BLaER1 treated with 17β-estradiol and CSF1 and Interleukin-3, amounts not matched to agents 10 nM and 100 nM (cell line): ENCODE measurements at regions not wholly inside any gene's neighbourhood (a gene's known extent, or its start where the extent isn't known, plus 50 kb on each side); places are given as distances from the start of the nearest gene placed in this dataset.

Experiments
- H3K27ac ChIP-seq, 11 experiments: shearing (Covaris generic); formaldehyde crosslinking; 2 replicates each; pipeline ENCODE4 v1.8.1; 2022
- H3K27me3 ChIP-seq, 11 experiments: shearing (Covaris generic); formaldehyde crosslinking; 2 replicates each; pipeline ENCODE4 v1.8.1; 2022
- H3K36me3 ChIP-seq, 11 experiments: shearing (Covaris generic); formaldehyde crosslinking; 2 replicates each; pipeline ENCODE4 v1.8.1; 2022
- H3K4me1 ChIP-seq, 10 experiments: shearing (Covaris generic); formaldehyde crosslinking; 2 replicates each; pipeline ENCODE4 v1.8.1; 2022
- H3K4me2 ChIP-seq, 11 experiments: shearing (Covaris generic); formaldehyde crosslinking; 2 replicates each; pipeline ENCODE4 v1.8.1; 2022
- H3K4me3 ChIP-seq, 10 experiments: shearing (Covaris generic); formaldehyde crosslinking; 2 replicates each; pipeline ENCODE4 v1.8.1; 2022
- H3K9ac ChIP-seq, 11 experiments: shearing (Covaris generic); formaldehyde crosslinking; 2 replicates each; pipeline ENCODE4 v1.8.1; 2022
- H3K9me3 ChIP-seq, 11 experiments: shearing (Covaris generic); formaldehyde crosslinking; replicated peaks in 1 of 11; 2 replicates each; pipeline ENCODE4 v1.8.1; 2022
- H4K20me1 ChIP-seq, 11 experiments: shearing (Covaris generic); formaldehyde crosslinking; 2 replicates each; pipeline ENCODE4 v1.8.1; 2022
- Cebpa-rat ChIP-seq, 11 experiments: shearing (Covaris generic); IDR thresholded peaks; 2 replicates each; pipeline ENCODE4 v1.8.1; 2022

GRCh38 chr1:195336812-195337211 lies 1271.4 kb downstream of the KCNT2 start:
- Histone ChIP-seq H3K36me3 (no peaks in the 10 kb centered on the region), H3K9me3 (no peaks in the 10 kb centered on the region), H3K27ac (no peak overlapping the region), H3K27me3 (no peaks in the 10 kb centered on the region), H3K4me2 (no peak overlapping the region), H3K4me3 (no peak overlapping the region), H4K20me1 (no peaks in the 10 kb centered on the region), H3K4me1 (no peaks in the 10 kb centered on the region), H3K9ac (no peak overlapping the region)
- no peak for TF ChIP-seq Cebpa-rat (IDR thresholded peaks at IDR 0.05)

GRCh38 chr1:195335541-195335940 lies 1272.7 kb downstream of the KCNT2 start:
- no peak for TF ChIP-seq Cebpa-rat (IDR thresholded peaks at IDR 0.05)
- no peak overlapping the region for H3K27ac ChIP-seq
- H3K27me3 ChIP-seq: no peaks in the 10 kb centered on the region
- H3K36me3 ChIP-seq: no peaks in the 10 kb centered on the region
- no peaks in the 10 kb centered on the region for H3K9me3 ChIP-seq
- H4K20me1 ChIP-seq: no peaks in the 10 kb centered on the region
- H3K9ac ChIP-seq: no peak overlapping the region
- H3K4me2 ChIP-seq: no peak overlapping the region
- H3K4me3 ChIP-seq: no peak overlapping the region
- H3K4me1 ChIP-seq: no peaks in the 10 kb centered on the region

GRCh38 chr1:195332102-195332501 lies 1276.1 kb downstream of the KCNT2 start:
- H3K9me3 ChIP-seq: no peaks in the 10 kb centered on the region
- no peak for TF ChIP-seq Cebpa-rat (IDR thresholded peaks at IDR 0.05)
- H3K27ac ChIP-seq: no peak overlapping the region
- H3K27me3 ChIP-seq: no peaks in the 10 kb centered on the region
- no peaks in the 10 kb centered on the region for H4K20me1 ChIP-seq
- H3K4me2 ChIP-seq: no peak overlapping the region
- no peak overlapping the region for H3K9ac ChIP-seq
- H3K36me3 ChIP-seq: no peaks in the 10 kb centered on the region
- peaks cover 0 to 12% (median 0%) of the 10 kb centered on the region in 10 experiments; a peak in 3 of 20 replicates for H3K4me1 ChIP-seq
- H3K4me3 ChIP-seq: no peak overlapping the region

GRCh38 chr1:195328681-195329080 lies 1279.6 kb downstream of the KCNT2 start:
- Histone ChIP-seq H3K4me3 (no peak overlapping the region), H3K9me3 (no peaks in the 10 kb centered on the region), H3K36me3 (no peaks in the 10 kb centered on the region), H3K27ac (no peak overlapping the region), H4K20me1 (no peaks in the 10 kb centered on the region), H3K4me2 (no peak overlapping the region), H3K9ac (no peak overlapping the region), H3K4me1 (peaks cover 0 to 12% (median 0%) of the 10 kb centered on the region in 10 experiments; a peak in 3 of 20 replicates), H3K27me3 (no peaks in the 10 kb centered on the region)
- TF ChIP-seq Cebpa-rat (IDR thresholded peaks at IDR 0.05): no peak

DNA sequence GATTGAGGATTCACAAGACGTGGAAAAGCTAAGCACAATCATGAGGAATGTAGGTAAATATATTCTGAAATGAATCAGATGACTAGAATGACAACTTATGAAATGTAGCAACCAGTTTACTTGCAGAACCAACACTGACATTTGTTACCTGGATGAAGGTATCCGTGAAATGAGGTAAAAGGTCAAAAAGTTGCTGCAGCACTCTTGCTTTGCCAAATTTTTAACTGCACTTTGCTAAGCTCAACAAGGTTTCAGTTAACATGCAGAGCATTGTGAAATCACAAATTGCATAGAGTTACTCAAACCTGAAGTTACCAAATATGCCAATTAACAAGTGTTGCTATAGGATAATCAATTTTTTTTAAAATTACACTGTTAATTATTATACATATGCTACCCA lies 1280.1 kb downstream of the KCNT2 start:
- Histone ChIP-seq H3K4me2 (peak overlapping the region in 2 of 11 experiments; percentile 17 to 19; a peak in 1 of 22 replicates), H3K4me1 (peaks cover 0 to 12% (median 0%) of the 10 kb centered on the region in 10 experiments; a peak in 3 of 20 replicates), H3K9ac (no peak overlapping the region)

GRCh38 chr1:195327361-195327760 lies 1280.9 kb downstream of the KCNT2 start:
- no peaks in the 10 kb centered on the region for H4K20me1 ChIP-seq
- H3K27ac ChIP-seq: no peak overlapping the region
- H3K9me3 ChIP-seq: no peaks in the 10 kb centered on the region
- peaks cover 0 to 12% (median 0%) of the 10 kb centered on the region in 10 experiments; a peak in 3 of 20 replicates for H3K4me1 ChIP-seq
- H3K4me2 ChIP-seq: no peak overlapping the region
- H3K9ac ChIP-seq: no peak overlapping the region
- TF ChIP-seq Cebpa-rat (IDR thresholded peaks at IDR 0.05): no peak
- H3K4me3 ChIP-seq: no peak overlapping the region
- no peaks in the 10 kb centered on the region for H3K36me3 ChIP-seq
- H3K27me3 ChIP-seq: no peaks in the 10 kb centered on the region

More for the DNA sequence above, 1280.1 kb downstream of the KCNT2 start:
- Histone ChIP-seq H3K36me3 (no peaks in the 10 kb centered on the region), H3K9me3 (no peaks in the 10 kb centered on the region), H4K20me1 (no peaks in the 10 kb centered on the region), H3K27ac (no peak overlapping the region), H3K4me3 (no peak overlapping the region), H3K27me3 (no peaks in the 10 kb centered on the region)
- TF ChIP-seq Cebpa-rat (IDR thresholded peaks at IDR 0.05): no peak

GRCh38 chr1:195326325-195326724 lies 1281.9 kb downstream of the KCNT2 start:
- Histone ChIP-seq H4K20me1 (no peaks in the 10 kb centered on the region), H3K36me3 (no peaks in the 10 kb centered on the region), H3K9ac (no peak overlapping the region), H3K9me3 (no peaks in the 10 kb centered on the region), H3K4me2 (no peak overlapping the region), H3K4me1 (peaks cover 0 to 12% (median 0%) of the 10 kb centered on the region in 10 experiments; a peak in 3 of 20 replicates), H3K4me3 (no peak overlapping the region), H3K27ac (no peak overlapping the region), H3K27me3 (no peaks in the 10 kb centered on the region)
- no peak for TF ChIP-seq Cebpa-rat (IDR thresholded peaks at IDR 0.05)

- Histone ChIP-seq H3K27ac (no peak overlapping the region), H3K4me2 (no peak overlapping the region), H3K4me3 (no peak overlapping the region), H3K9ac (no peak overlapping the region), H3K4me1 (peaks cover 0 to 12% (median 0%) of the 10 kb centered on the region in 10 experiments; a peak in 3 of 20 replicates), H3K9me3 (no peaks in the 10 kb centered on the region), H3K36me3 (no peaks in the 10 kb centered on the region), H3K27me3 (no peaks in the 10 kb centered on the region), H4K20me1 (no peaks in the 10 kb centered on the region)
- no peak for TF ChIP-seq Cebpa-rat (IDR thresholded peaks at IDR 0.05)
These were observed 1283.1 kb downstream of the KCNT2 start for GRCh38 chr1:195325181-195325580.

DNA sequence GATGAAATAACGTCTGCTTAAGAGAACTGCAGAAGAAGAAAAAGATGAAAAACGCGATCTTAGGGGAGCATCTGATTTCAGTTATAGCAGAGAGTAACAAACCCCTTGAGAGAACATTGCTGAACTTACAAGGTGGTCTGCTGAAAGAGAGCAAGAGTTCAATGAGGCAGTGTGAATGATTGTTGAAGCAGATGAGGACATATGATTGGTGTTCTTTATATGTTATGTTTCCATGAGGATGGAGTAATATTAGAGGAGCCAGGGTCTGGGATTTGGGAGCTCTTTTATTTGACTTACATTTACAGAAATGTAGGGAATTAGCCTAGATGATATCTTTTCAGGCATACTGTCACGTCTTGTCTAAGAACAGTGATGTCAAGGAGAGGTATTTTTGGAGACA lies 1302.0 kb downstream of the KCNT2 start:
- no peak overlapping the region for H3K9ac ChIP-seq
- H3K27me3 ChIP-seq: no peaks in the 10 kb centered on the region
- no peaks in the 10 kb centered on the region for H4K20me1 ChIP-seq
- TF ChIP-seq Cebpa-rat (IDR thresholded peaks at IDR 0.05): no peak
- H3K27ac ChIP-seq: no peak overlapping the region
- no peaks in the 10 kb centered on the region for H3K36me3 ChIP-seq
- no peaks in the 10 kb centered on the region for H3K9me3 ChIP-seq
- H3K4me3 ChIP-seq: no peak overlapping the region
- H3K4me1 ChIP-seq: no peaks in the 10 kb centered on the region
- H3K4me2 ChIP-seq: no peak overlapping the region

- H3K4me2 ChIP-seq: no peak overlapping the region
- no peaks in the 10 kb centered on the region for H3K27me3 ChIP-seq
- H4K20me1 ChIP-seq: no peaks in the 10 kb centered on the region
- TF ChIP-seq Cebpa-rat (IDR thresholded peaks at IDR 0.05): no peak
- H3K9me3 ChIP-seq: no peaks in the 10 kb centered on the region
- no peaks in the 10 kb centered on the region for H3K36me3 ChIP-seq
- H3K4me1 ChIP-seq: no peaks in the 10 kb centered on the region
- no peak overlapping the region for H3K4me3 ChIP-seq
- no peak overlapping the region for H3K9ac ChIP-seq
- no peak overlapping the region for H3K27ac ChIP-seq
These were observed 1313.3 kb downstream of the KCNT2 start for GRCh38 chr1:195294911-195295310.
